Stimulated activated CD4-positive, alpha-beta T cell treated with anti-CD3 and anti-CD28 coated beads, Interleukin-4, amount 100 ng/mL, for 1 hour (primary cell): ENCODE measurements at regions not wholly inside any gene's neighbourhood (a gene's known extent, or its start where the extent isn't known, plus 50 kb on each side); places are given as distances from the start of the nearest gene placed in this dataset.

Experiments used
- DNase-seq: peaks from one replicate; pipeline ENCODE4 v3.0.0-alpha.2; 2020

GRCh38 chrX:5054852-5055251 is 1173.8 kb downstream of the NLGN4X start:
- no peak for DNase-seq

GRCh38 chrX:5051831-5052491 is 1176.7 kb downstream of the NLGN4X start:
- no peak for DNase-seq

GRCh38 chrX:5042563-5042962 is 1186.1 kb downstream of the NLGN4X start:
- DNase-seq: no peak

GRCh38 chrX:5031792-5032191 is 1196.9 kb downstream of the NLGN4X start:
- DNase-seq: no peak

- DNase-seq: no peak
Measured at GRCh38 chrX:5015451-5015850, 1213.2 kb downstream of the NLGN4X start.

- DNase-seq: no peak
Measured at GRCh38 chrX:4994855-4995254, 1233.8 kb downstream of the NLGN4X start.

GRCh38 chrX:4978613-4979012 is 1250.1 kb downstream of the NLGN4X start:
- no peak for DNase-seq

- DNase-seq: no peak
Measured at GRCh38 chrX:4971646-4972045, 1257.0 kb downstream of the NLGN4X start.

- DNase-seq: no peak
Measured at GRCh38 chrX:4964112-4964511, 1250.7 kb upstream of the PRKX start.

- no peak for DNase-seq
Measured at GRCh38 chrX:4963432-4963831, 1250.0 kb upstream of the PRKX start.

- no peak for DNase-seq
Measured at GRCh38 chrX:4944767-4945166, 1231.3 kb upstream of the PRKX start.

- DNase-seq: no peak
Measured at GRCh38 chrX:4936315-4936714, 1222.9 kb upstream of the PRKX start.

- no peak for DNase-seq
Measured at GRCh38 chrX:4935846-4936245, 1222.4 kb upstream of the PRKX start.

GRCh38 chrX:4935401-4935800 is 1222.0 kb upstream of the PRKX start:
- DNase-seq: no peak

GRCh38 chrX:4932790-4933189 is 1219.3 kb upstream of the PRKX start:
- no peak for DNase-seq

GRCh38 chrX:4930426-4930825 is 1217.0 kb upstream of the PRKX start:
- DNase-seq: no peak

- no peak for DNase-seq
Measured at GRCh38 chrX:4925911-4926310, 1212.5 kb upstream of the PRKX start.

GRCh38 chrX:4909348-4909747 is 1195.9 kb upstream of the PRKX start:
- DNase-seq: no peak

- no peak for DNase-seq
Measured at GRCh38 chrX:4905576-4905975, 1192.1 kb upstream of the PRKX start.

GRCh38 chrX:4881277-4881676 is 1167.8 kb upstream of the PRKX start:
- DNase-seq: no peak

- DNase-seq: no peak
Measured at GRCh38 chrX:4878640-4879039, 1165.2 kb upstream of the PRKX start.

- DNase-seq: no peak
Measured at GRCh38 chrX:4876268-4876667, 1162.8 kb upstream of the PRKX start.

- no peak for DNase-seq
Measured at GRCh38 chrX:4851534-4851933, 1138.1 kb upstream of the PRKX start.

- DNase-seq: no peak
Measured at GRCh38 chrX:4850312-4850711, 1136.9 kb upstream of the PRKX start.

- no peak for DNase-seq
Measured at GRCh38 chrX:4844376-4844775, 1130.9 kb upstream of the PRKX start.
